ENCODE measurements at regions not wholly inside any gene's neighbourhood (a gene's known extent, or its start where the extent isn't known, plus 50 kb on each side); places are given as distances from the start of the nearest gene placed in this dataset.

- Histone ChIP-seq H4K20me1 (ENCODE audit: control insufficient read depth, insufficient read depth) (no peaks in the 10 kb centered on the region), H3K27me3 (replicated peaks in 1 of 2; ENCODE audit: control insufficient read depth in 2 of 2, insufficient read depth in 2 of 2, low read length in 1 of 2) (no peaks in the 10 kb centered on the region; a peak in 1 of 4 replicates), H3K9me3 (replicated peaks; ENCODE audit: control insufficient read depth, insufficient read depth, low read length) (no peaks in the 10 kb centered on the region; the same call in 2 of the 3 replicates), H3K27ac (ENCODE audit: control insufficient read depth, insufficient read depth) (no peak overlapping the region), H3K9ac (ENCODE audit: control insufficient read depth, insufficient read depth, low read length) (no peak overlapping the region), H2AFZ (ENCODE audit: control insufficient read depth, low read depth, low read length) (no peak overlapping the region), H3K79me2 (ENCODE audit: control insufficient read depth, insufficient read depth, low read length) (no peaks in the 10 kb centered on the region), H3K4me2 (ENCODE audit: control insufficient read depth, insufficient read depth) (no peak overlapping the region), H3K4me3 (no peak overlapping the region), H3K36me3 (ENCODE audit: control insufficient read depth in 2 of 2, insufficient read depth in 2 of 2, low read length in 1 of 2) (no peaks in the 10 kb centered on the region), H3K4me1 (ENCODE audit: control insufficient read depth, insufficient read depth, low read length) (no peaks in the 10 kb centered on the region)
- FAIRE-seq (no peak), ATAC-seq (no peak), DNase-seq (ENCODE audit: low read depth, low spot score) (no peak)
- no peak for TF ChIP-seq BCL3 (IDR thresholded peaks at IDR 0.05; ENCODE audit: borderline replicate concordance, insufficient read depth, low read depth, low read length, poor library complexity, severe bottlenecking)
- POLR2A ChIA-PET = no interaction called here
- CTCF ChIA-PET = interaction anchor here (0.6 kb wide), 1 partner anchor 783 kb away, joined by 3 read pairs; no protein-coding TSS in a partner anchor
- WGBS (ENCODE audit: insufficient coverage, insufficient replicate concordance, low lambda C conversion rate, missing lambda C conversion rate) = 23% methylated on average over 1 of the region's 1 CpG
- intact Hi-C loops (cut with micrococcal nuclease; ENCODE audit: unreplicated experiment) = no loop called here
- SMC1A ChIA-PET (ENCODE audit: uncharacterized antibody, unreplicated experiment) = no interaction called here
- RAD21 ChIA-PET (ENCODE audit: unreplicated experiment) = no interaction called here
- BruUV-seq (replicated peaks) = no TSS peak
- in situ Hi-C loops (cut with MboI) = no loop called here
Measured at GRCh38 chr5:144105371-144105770, 65.1 kb downstream of the YIPF5 start.

GRCh38 chr5:144108131-144108530 lies 62.3 kb downstream of the YIPF5 start:
- H3K27ac ChIP-seq (ENCODE audit: control insufficient read depth, insufficient read depth) = no peak overlapping the region
- no peak for FAIRE-seq
- POLR2A ChIA-PET = no interaction called here
- TF ChIP-seq GATAD2B (conservative IDR thresholded peaks at IDR 0.05; ENCODE audit: low read depth) = no peak
- TF ChIP-seq IKZF1 (conservative IDR thresholded peaks at IDR 0.05) = no peak
- no peak for TF ChIP-seq IRF4 (IDR thresholded peaks at IDR 0.05; ENCODE audit: low read depth, low read length)
- no peak for TF ChIP-seq ASH2L (IDR thresholded peaks at IDR 0.05; ENCODE audit: borderline replicate concordance, low read depth)
- TF ChIP-seq POLR2AphosphoS2 (IDR thresholded peaks at IDR 0.05; ENCODE audit: low read depth, low read length) = no peak
- no peak for TF ChIP-seq RCOR1 (conservative IDR thresholded peaks at IDR 0.05; ENCODE audit: low read depth, low read length)
- TF ChIP-seq PKNOX1 (IDR thresholded peaks at IDR 0.05) = no peak
- no peak for TF ChIP-seq ZBTB33 (IDR thresholded peaks at IDR 0.05)
- TF ChIP-seq RBBP5 (conservative IDR thresholded peaks at IDR 0.05) = no peak
- TF ChIP-seq NBN (IDR thresholded peaks at IDR 0.05) = no peak
- no peak for TF ChIP-seq NR2C1 (IDR thresholded peaks at IDR 0.05)
- no peak for TF ChIP-seq EP300 (IDR thresholded peaks at IDR 0.05; ENCODE audit: borderline replicate concordance in 1 of 2, control insufficient read depth in 1 of 2, low read depth in 2 of 2, low read length in 2 of 2)
- no peak for TF ChIP-seq ZSCAN29 (IDR thresholded peaks at IDR 0.05)
- no peak for TF ChIP-seq NRF1 (conservative IDR thresholded peaks at IDR 0.05; ENCODE audit: low read depth, low read length)
- no peak for TF ChIP-seq MEF2A (IDR thresholded peaks at IDR 0.05; ENCODE audit: insufficient read depth, low read depth, low read length)

More at GRCh38 chr5:144108131-144108530, 62.3 kb downstream of the YIPF5 start:
- H3K4me2 ChIP-seq (ENCODE audit: control insufficient read depth, insufficient read depth) = no peak overlapping the region
- no TSS peak for BruUV-seq (replicated peaks)
- DNase-seq (ENCODE audit: low read depth, low spot score) (no peak), ATAC-seq (no peak)
- no peaks in the 10 kb centered on the region for H3K79me2 ChIP-seq (ENCODE audit: control insufficient read depth, insufficient read depth, low read length)
- no peaks in the 10 kb centered on the region; the same call in 2 of the 3 replicates for H3K9me3 ChIP-seq (replicated peaks; ENCODE audit: control insufficient read depth, insufficient read depth, low read length)
- H3K4me3 ChIP-seq = no peak overlapping the region
- in situ Hi-C loops (cut with MboI) (no loop called here), intact Hi-C loops (cut with micrococcal nuclease; ENCODE audit: unreplicated experiment) (no loop called here)
- peaks cover 0 to under 1% of the 10 kb centered on the region in 2 experiments; a peak in 1 of 4 replicates for H3K27me3 ChIP-seq (replicated peaks in 1 of 2; ENCODE audit: control insufficient read depth in 2 of 2, insufficient read depth in 2 of 2, low read length in 1 of 2)
- ChIA-PET RAD21 (ENCODE audit: unreplicated experiment) (no interaction called here), SMC1A (ENCODE audit: uncharacterized antibody, unreplicated experiment) (no interaction called here), CTCF (no interaction called here)
- H4K20me1 ChIP-seq (ENCODE audit: control insufficient read depth, insufficient read depth) = no peaks in the 10 kb centered on the region
- no peak overlapping the region for H3K9ac ChIP-seq (ENCODE audit: control insufficient read depth, insufficient read depth, low read length)
- H2AFZ ChIP-seq (ENCODE audit: control insufficient read depth, low read depth, low read length) = no peak overlapping the region
- H3K36me3 ChIP-seq (ENCODE audit: control insufficient read depth in 2 of 2, insufficient read depth in 2 of 2, low read length in 1 of 2) = no peaks in the 10 kb centered on the region
- H3K4me1 ChIP-seq (ENCODE audit: control insufficient read depth, insufficient read depth, low read length) = no peaks in the 10 kb centered on the region

All from GM12878 (cell line).